HepG2 (cell line): ENCODE measurements at regions not wholly inside any gene's neighbourhood (a gene's known extent, or its start where the extent isn't known, plus 50 kb on each side); places are given as distances from the start of the nearest gene placed in this dataset.

Experiments
- CEBPB ChIP-seq: IDR thresholded peaks from 2 replicates; pipeline ENCODE4 v1.6.1; 2011; ENCODE audit warnings: low read depth, low read length, improper control_type of control experiment, borderline replicate concordance
- SETDB1 ChIP-seq: sonication (generic); formaldehyde crosslinking; IDR thresholded peaks from 2 replicates; pipeline ENCODE4 v1.5.1; 2020; ENCODE audit warnings: missing genetic modification reagents, mild to moderate bottlenecking, borderline replicate concordance
- TF ChIP-seq, protein P1 (sequence below): sonication (generic); formaldehyde crosslinking; IDR thresholded peaks from 2 replicates; pipeline ENCODE4 v1.5.0; 2020; ENCODE audit warnings: mild to moderate bottlenecking, missing genetic modification reagents

DNA sequence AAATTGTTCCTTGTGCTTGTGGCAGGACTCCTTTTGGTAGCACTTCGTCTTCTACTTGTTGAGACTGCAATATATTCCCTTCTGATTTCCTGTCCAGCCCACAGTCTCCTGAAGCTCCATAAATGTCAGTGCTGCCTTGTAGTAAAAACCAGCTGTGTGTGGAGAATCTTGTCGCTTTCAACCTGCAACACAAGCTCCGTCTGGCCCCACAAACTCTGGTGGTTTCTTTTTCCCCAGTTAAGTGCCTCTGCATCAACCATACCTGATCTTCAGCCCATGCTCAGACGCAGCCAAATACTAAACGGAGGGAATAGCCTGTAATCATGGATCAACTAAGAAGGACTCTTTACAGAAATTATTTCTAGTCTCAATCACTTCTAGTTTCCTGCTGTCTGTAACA lies 1133.3 kb upstream of the ADGRB3 start:
- TF ChIP-seq, protein P1, sequence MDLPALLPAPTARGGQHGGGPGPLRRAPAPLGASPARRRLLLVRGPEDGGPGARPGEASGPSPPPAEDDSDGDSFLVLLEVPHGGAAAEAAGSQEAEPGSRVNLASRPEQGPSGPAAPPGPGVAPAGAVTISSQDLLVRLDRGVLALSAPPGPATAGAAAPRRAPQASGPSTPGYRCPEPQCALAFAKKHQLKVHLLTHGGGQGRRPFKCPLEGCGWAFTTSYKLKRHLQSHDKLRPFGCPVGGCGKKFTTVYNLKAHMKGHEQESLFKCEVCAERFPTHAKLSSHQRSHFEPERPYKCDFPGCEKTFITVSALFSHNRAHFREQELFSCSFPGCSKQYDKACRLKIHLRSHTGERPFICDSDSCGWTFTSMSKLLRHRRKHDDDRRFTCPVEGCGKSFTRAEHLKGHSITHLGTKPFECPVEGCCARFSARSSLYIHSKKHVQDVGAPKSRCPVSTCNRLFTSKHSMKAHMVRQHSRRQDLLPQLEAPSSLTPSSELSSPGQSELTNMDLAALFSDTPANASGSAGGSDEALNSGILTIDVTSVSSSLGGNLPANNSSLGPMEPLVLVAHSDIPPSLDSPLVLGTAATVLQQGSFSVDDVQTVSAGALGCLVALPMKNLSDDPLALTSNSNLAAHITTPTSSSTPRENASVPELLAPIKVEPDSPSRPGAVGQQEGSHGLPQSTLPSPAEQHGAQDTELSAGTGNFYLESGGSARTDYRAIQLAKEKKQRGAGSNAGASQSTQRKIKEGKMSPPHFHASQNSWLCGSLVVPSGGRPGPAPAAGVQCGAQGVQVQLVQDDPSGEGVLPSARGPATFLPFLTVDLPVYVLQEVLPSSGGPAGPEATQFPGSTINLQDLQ (CRISPR knock-in tag): no peak
- TF ChIP-seq CEBPB (no peak), SETDB1 (CRISPR knock-in tag) (no peak)
